ENCODE measurements at regions not wholly inside any gene's neighbourhood (a gene's known extent, or its start where the extent isn't known, plus 50 kb on each side); places are given as distances from the start of the nearest gene placed in this dataset.

DNA sequence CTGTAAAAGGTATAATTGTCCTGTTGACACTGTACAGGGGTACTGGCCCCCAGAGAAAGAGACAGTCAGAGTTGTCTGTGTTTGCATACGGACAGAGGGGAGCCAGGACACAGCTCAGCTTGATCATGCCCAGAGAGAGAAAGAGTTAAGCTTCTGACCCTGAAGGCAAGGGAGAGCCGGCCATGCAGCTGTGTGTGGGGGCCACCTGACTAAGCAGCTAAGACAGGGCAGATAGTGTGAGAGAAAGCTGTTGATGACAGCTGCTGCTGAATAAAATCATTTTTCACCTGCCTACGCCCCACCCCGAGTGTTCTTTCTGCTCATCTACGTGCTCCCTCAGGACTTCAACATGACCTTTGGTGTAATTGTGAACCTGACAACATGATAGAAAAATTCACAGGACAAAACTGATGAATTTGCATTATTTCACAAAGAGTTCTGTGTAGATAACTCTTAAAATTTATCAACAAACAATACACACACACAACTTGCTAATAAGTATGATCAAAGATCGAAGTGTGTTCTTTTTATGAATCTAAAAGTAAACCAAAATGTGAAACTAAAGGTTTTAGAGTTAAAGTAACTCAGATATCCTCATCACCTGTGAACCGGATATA lies 1294.3 kb upstream of the ATXN8OS start:
- no peak for TF ChIP-seq POLR2A (IDR thresholded peaks at IDR 0.05)
- intact Hi-C loops (cut with DNase I; ENCODE audit: low total_unique reads): no loop called here
- H3K4me3 ChIP-seq (ENCODE audit: low read depth, poor library complexity, severe bottlenecking): no peak overlapping the region
- 55 to 56% methylated on average over 7 of the region's 7 CpGs for WGBS, 2 donors
- no peak for DNase-seq (ENCODE audit: low spot score in 2 of 2)

DNA sequence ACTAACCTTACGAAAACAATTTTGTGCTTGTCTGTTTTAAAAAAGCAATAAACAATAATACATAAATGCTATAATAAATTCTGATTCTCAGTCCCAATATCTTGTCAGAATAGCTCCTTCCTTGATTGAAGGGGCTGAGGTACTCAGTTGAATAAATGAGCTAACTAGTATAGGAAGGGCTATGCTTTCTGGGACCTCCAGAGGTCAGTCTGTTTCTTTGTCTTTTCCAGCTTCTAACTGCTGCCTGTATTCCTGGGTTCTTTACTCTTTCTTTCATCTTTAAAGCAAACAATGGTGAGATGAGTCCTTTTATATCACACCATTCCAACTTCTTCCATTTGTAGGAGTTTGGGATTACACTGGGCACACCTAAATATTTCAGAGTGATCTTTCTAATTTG lies 1297.0 kb upstream of the ATXN8OS start:
- intact Hi-C loops (cut with DNase I; ENCODE audit: low total_unique reads): no loop called here
- DNase-seq (ENCODE audit: low spot score in 2 of 2): no peak
- WGBS, 2 donors: 33 to 90% methylated on average over 1 of the region's 1 CpG
- TF ChIP-seq, protein P1, sequence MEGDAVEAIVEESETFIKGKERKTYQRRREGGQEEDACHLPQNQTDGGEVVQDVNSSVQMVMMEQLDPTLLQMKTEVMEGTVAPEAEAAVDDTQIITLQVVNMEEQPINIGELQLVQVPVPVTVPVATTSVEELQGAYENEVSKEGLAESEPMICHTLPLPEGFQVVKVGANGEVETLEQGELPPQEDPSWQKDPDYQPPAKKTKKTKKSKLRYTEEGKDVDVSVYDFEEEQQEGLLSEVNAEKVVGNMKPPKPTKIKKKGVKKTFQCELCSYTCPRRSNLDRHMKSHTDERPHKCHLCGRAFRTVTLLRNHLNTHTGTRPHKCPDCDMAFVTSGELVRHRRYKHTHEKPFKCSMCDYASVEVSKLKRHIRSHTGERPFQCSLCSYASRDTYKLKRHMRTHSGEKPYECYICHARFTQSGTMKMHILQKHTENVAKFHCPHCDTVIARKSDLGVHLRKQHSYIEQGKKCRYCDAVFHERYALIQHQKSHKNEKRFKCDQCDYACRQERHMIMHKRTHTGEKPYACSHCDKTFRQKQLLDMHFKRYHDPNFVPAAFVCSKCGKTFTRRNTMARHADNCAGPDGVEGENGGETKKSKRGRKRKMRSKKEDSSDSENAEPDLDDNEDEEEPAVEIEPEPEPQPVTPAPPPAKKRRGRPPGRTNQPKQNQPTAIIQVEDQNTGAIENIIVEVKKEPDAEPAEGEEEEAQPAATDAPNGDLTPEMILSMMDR (IDR thresholded peaks at IDR 0.05): no peak
- no peak for TF ChIP-seq POLR2A (IDR thresholded peaks at IDR 0.05)
- no peak overlapping the region for H3K4me3 ChIP-seq (ENCODE audit: low read depth, poor library complexity, severe bottlenecking)

DNA sequence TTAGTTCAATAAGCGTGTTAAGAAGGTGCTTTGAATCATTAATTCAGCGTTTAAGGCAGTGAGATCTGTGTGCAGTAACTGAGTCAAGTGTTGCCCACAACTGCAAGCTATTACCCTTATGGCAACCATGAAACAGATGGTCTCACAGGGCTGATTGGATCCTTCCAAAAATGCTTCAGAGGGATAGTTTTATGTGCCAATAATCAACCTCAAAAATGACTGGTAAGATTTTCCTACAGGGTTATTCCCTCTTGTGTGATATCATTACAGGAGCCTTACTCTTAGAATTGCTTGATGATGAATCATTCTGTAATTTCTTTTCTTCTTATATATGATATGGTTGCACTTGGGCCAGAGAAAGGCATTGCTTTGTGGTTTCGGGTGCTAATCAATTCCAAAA lies 1299.2 kb upstream of the ATXN8OS start:
- no peak overlapping the region for H3K4me3 ChIP-seq (ENCODE audit: low read depth, poor library complexity, severe bottlenecking)
- no peak for DNase-seq (ENCODE audit: low spot score in 2 of 2)
- intact Hi-C loops (cut with DNase I; ENCODE audit: low total_unique reads): no loop called here
- 70 to 84% methylated on average over 3 of the region's 3 CpGs for WGBS, 2 donors
- TF ChIP-seq POLR2A (IDR thresholded peaks at IDR 0.05): no peak
- TF ChIP-seq, protein P1 (IDR thresholded peaks at IDR 0.05): no peak

DNA sequence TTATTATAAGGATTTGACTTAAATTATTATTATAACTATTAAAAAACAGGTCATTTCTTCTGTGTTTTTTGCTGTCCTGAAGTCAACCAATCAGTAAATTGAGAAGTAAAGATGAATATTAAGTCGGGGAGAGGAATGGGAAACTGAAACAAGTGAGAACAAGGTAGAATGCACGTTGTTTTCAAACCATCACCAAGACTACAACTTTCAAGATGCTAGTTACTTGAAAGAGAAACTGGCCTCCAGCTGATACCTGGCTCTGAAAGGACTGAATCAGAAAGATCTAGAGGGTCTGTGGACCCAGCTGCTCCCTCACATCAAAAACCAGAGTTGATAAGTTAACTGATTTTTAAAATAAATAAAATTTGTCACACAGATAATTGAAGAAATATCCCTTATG lies 1301.5 kb upstream of the ATXN8OS start:
- WGBS, 2 donors: 65 to 69% methylated on average over 2 of the region's 2 CpGs
- TF ChIP-seq POLR2A (IDR thresholded peaks at IDR 0.05): no peak
- TF ChIP-seq, protein P1 (IDR thresholded peaks at IDR 0.05): no peak
- H3K4me3 ChIP-seq (ENCODE audit: low read depth, poor library complexity, severe bottlenecking): no peak overlapping the region
- intact Hi-C loops (cut with DNase I; ENCODE audit: low total_unique reads): no loop called here
- DNase-seq (ENCODE audit: low spot score in 2 of 2): no peak

DNA sequence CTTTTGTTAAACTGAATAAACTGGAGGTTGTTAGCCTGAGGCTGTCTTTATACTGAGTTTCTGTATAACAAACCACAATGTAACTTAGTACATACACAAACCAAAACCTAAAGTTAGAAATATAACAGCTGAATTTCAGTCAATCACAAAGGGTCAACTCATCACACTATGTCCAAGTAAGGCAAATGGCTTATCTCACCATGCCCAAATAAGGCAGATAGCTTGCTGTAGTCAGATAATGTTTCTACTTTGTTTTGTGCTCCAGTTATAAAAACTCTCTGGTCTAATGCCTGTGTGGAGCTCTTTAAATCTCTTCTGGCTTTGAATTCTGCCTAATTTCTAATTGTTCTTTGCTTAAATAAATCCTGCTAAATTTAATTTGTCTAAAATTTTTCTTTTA lies 1323.4 kb upstream of the ATXN8OS start:
- intact Hi-C loops (cut with DNase I; ENCODE audit: low total_unique reads): no loop called here
- H3K4me3 ChIP-seq (ENCODE audit: low read depth, poor library complexity, severe bottlenecking): no peak overlapping the region
- DNase-seq (ENCODE audit: low spot score in 2 of 2): no peak
- no peak for TF ChIP-seq POLR2A (IDR thresholded peaks at IDR 0.05)
- TF ChIP-seq, protein P1 (IDR thresholded peaks at IDR 0.05): no peak

DNA sequence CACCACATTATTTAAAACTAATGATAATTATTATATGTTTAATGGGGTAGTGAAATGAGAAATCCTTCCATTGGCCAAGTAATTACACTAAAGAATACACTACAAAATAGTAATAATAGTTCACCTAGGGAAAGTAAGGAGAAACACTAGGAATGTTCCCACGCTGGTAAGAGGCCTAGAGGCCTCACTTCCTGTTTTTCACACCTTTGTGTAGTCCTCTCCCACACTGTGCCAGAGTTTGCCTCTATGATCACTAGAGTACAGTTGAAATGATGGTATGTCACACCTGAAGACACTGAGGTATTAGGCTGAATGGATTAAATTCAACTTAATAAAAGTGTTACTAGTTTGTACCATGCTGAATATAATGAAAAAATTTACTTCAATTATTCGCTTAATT lies 1348.0 kb upstream of the ATXN8OS start:
- WGBS, 2 donors: 80 to 87% methylated on average over 2 of the region's 2 CpGs
- DNase-seq (ENCODE audit: low spot score in 2 of 2): no peak
- no peak overlapping the region for H3K4me3 ChIP-seq (ENCODE audit: low read depth, poor library complexity, severe bottlenecking)
- intact Hi-C loops (cut with DNase I; ENCODE audit: low total_unique reads): no loop called here
- no peak for TF ChIP-seq POLR2A (IDR thresholded peaks at IDR 0.05)
- TF ChIP-seq, protein P1 (IDR thresholded peaks at IDR 0.05): no peak

Data from lower leg skin (tissue), 4 donors.